ENCODE measurements at regions not wholly inside any gene's neighbourhood (a gene's known extent, or its start where the extent isn't known, plus 50 kb on each side); places are given as distances from the start of the nearest gene placed in this dataset.

DNA sequence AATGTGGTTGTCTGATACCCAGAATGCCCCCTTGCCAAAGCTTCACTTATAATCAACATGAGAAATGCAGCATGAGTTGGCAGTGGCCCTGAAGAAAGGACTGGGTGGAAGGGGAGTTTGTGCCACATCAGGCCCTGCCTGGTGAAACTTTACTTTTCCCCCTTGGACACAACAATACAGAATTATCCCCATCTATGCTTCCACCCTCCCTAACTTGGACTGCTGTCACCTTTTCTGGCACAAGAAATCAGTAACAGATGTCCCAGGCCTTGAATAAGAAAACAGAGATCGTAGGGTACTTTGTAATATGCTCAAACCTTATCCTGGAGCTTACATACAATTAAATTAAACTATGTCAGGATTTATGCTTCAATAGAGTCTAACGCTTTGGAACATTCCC, 128.9 kb upstream of the SATB2 start:
- no peak for ATAC-seq
- Histone ChIP-seq H3K9me3 (ENCODE audit: low read length) (no peaks in the 10 kb centered on the region), H3K9ac (ENCODE audit: insufficient read depth, low read depth, low read length) (no peak overlapping the region), H2AFZ (ENCODE audit: low read length) (no peak overlapping the region), H4K20me1 (ENCODE audit: insufficient read depth, low read length) (no peaks in the 10 kb centered on the region), H3K4me3 (replicated peaks in 1 of 3; ENCODE audit: insufficient read depth in 1 of 3, low read depth in 2 of 3, low read length in 3 of 3) (no peak overlapping the region), H3K27ac (ENCODE audit: extremely low read length, insufficient read depth, low read length) (no peak overlapping the region), H3K27me3 (ENCODE audit: control insufficient read depth in 1 of 2, insufficient read depth in 2 of 2, low read length in 2 of 2) (peaks cover 0 to 9% of the 10 kb centered on the region in 2 experiments; a peak in 1 of 5 replicates), H3K79me2 (ENCODE audit: insufficient read depth, low read length) (no peaks in the 10 kb centered on the region), H3K4me1 (ENCODE audit: insufficient read depth, low read length) (no peaks in the 10 kb centered on the region), H3K36me3 (replicated peaks in 1 of 2; ENCODE audit: control insufficient read depth in 1 of 2, insufficient read depth in 2 of 2, low read length in 2 of 2) (no peaks in the 10 kb centered on the region), H3K4me2 (ENCODE audit: low read depth, low read length) (no peak overlapping the region)
- ChIA-PET POLR2A (no interaction called here), CTCF (ENCODE audit: low intra/inter-chr PET ratio, low total read pairs) (no interaction called here)
- intact Hi-C loops (cut with micrococcal nuclease; ENCODE audit: unreplicated experiment) = no loop called here
- WGBS (ENCODE audit: low lambda C conversion rate) = 13% methylated on average over 2 of the region's 2 CpGs
- no peak for DNase-seq (ENCODE audit: low spot score)
- in situ Hi-C loops (cut with HindIII; ENCODE audit: extremely low pct_ligation_motif_present, low pct_unique_long_range_greater_than_20kb) = no loop called here
- no peak for FAIRE-seq
- no TSS peak for BruUV-seq (replicated peaks)
- no peak for TF ChIP-seq MAFG (CRISPR knock-in tag; IDR thresholded peaks at IDR 0.05)
- no peak for TF ChIP-seq ZIK1 (CRISPR knock-in tag; IDR thresholded peaks at IDR 0.05; ENCODE audit: borderline replicate concordance, low read depth)
- TF ChIP-seq ZNF326 (CRISPR knock-in tag; IDR thresholded peaks at IDR 0.05; ENCODE audit: borderline replicate concordance) = no peak
- TF ChIP-seq ZNF678 (CRISPR knock-in tag; IDR thresholded peaks at IDR 0.05) = no peak
- TF ChIP-seq NCOA1 (CRISPR knock-in tag; IDR thresholded peaks at IDR 0.05) = no peak
- no peak for TF ChIP-seq ZBTB21 (CRISPR knock-in tag; IDR thresholded peaks at IDR 0.05)
- TF ChIP-seq, protein P1, sequence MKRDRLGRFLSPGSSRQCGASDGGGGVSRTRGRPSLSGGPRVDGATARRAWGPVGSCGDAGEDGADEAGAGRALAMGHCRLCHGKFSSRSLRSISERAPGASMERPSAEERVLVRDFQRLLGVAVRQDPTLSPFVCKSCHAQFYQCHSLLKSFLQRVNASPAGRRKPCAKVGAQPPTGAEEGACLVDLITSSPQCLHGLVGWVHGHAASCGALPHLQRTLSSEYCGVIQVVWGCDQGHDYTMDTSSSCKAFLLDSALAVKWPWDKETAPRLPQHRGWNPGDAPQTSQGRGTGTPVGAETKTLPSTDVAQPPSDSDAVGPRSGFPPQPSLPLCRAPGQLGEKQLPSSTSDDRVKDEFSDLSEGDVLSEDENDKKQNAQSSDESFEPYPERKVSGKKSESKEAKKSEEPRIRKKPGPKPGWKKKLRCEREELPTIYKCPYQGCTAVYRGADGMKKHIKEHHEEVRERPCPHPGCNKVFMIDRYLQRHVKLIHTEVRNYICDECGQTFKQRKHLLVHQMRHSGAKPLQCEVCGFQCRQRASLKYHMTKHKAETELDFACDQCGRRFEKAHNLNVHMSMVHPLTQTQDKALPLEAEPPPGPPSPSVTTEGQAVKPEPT (CRISPR knock-in tag; IDR thresholded peaks at IDR 0.05; ENCODE audit: low read depth) = no peak
- TF ChIP-seq, protein P2, sequence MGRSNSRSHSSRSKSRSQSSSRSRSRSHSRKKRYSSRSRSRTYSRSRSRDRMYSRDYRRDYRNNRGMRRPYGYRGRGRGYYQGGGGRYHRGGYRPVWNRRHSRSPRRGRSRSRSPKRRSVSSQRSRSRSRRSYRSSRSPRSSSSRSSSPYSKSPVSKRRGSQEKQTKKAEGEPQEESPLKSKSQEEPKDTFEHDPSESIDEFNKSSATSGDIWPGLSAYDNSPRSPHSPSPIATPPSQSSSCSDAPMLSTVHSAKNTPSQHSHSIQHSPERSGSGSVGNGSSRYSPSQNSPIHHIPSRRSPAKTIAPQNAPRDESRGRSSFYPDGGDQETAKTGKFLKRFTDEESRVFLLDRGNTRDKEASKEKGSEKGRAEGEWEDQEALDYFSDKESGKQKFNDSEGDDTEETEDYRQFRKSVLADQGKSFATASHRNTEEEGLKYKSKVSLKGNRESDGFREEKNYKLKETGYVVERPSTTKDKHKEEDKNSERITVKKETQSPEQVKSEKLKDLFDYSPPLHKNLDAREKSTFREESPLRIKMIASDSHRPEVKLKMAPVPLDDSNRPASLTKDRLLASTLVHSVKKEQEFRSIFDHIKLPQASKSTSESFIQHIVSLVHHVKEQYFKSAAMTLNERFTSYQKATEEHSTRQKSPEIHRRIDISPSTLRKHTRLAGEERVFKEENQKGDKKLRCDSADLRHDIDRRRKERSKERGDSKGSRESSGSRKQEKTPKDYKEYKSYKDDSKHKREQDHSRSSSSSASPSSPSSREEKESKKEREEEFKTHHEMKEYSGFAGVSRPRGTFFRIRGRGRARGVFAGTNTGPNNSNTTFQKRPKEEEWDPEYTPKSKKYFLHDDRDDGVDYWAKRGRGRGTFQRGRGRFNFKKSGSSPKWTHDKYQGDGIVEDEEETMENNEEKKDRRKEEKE (IDR thresholded peaks at IDR 0.05) = no peak
- no peak for TF ChIP-seq FOSL1 (CRISPR knock-in tag; IDR thresholded peaks at IDR 0.05; ENCODE audit: borderline replicate concordance)
- TF ChIP-seq FOXO1 (CRISPR knock-in tag; IDR thresholded peaks at IDR 0.05) = no peak
- no peak for TF ChIP-seq RXRB (CRISPR knock-in tag; IDR thresholded peaks at IDR 0.05; ENCODE audit: borderline replicate concordance)
- TF ChIP-seq ZNF329 (CRISPR knock-in tag; IDR thresholded peaks at IDR 0.05; ENCODE audit: low read depth) = no peak
- TF ChIP-seq, protein P3, sequence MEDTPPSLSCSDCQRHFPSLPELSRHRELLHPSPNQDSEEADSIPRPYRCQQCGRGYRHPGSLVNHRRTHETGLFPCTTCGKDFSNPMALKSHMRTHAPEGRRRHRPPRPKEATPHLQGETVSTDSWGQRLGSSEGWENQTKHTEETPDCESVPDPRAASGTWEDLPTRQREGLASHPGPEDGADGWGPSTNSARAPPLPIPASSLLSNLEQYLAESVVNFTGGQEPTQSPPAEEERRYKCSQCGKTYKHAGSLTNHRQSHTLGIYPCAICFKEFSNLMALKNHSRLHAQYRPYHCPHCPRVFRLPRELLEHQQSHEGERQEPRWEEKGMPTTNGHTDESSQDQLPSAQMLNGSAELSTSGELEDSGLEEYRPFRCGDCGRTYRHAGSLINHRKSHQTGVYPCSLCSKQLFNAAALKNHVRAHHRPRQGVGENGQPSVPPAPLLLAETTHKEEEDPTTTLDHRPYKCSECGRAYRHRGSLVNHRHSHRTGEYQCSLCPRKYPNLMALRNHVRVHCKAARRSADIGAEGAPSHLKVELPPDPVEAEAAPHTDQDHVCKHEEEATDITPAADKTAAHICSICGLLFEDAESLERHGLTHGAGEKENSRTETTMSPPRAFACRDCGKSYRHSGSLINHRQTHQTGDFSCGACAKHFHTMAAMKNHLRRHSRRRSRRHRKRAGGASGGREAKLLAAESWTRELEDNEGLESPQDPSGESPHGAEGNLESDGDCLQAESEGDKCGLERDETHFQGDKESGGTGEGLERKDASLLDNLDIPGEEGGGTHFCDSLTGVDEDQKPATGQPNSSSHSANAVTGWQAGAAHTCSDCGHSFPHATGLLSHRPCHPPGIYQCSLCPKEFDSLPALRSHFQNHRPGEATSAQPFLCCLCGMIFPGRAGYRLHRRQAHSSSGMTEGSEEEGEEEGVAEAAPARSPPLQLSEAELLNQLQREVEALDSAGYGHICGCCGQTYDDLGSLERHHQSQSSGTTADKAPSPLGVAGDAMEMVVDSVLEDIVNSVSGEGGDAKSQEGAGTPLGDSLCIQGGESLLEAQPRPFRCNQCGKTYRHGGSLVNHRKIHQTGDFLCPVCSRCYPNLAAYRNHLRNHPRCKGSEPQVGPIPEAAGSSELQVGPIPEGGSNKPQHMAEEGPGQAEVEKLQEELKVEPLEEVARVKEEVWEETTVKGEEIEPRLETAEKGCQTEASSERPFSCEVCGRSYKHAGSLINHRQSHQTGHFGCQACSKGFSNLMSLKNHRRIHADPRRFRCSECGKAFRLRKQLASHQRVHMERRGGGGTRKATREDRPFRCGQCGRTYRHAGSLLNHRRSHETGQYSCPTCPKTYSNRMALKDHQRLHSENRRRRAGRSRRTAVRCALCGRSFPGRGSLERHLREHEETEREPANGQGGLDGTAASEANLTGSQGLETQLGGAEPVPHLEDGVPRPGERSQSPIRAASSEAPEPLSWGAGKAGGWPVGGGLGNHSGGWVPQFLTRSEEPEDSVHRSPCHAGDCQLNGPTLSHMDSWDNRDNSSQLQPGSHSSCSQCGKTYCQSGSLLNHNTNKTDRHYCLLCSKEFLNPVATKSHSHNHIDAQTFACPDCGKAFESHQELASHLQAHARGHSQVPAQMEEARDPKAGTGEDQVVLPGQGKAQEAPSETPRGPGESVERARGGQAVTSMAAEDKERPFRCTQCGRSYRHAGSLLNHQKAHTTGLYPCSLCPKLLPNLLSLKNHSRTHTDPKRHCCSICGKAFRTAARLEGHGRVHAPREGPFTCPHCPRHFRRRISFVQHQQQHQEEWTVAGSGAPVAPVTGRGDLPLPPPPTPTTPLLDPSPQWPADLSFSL (CRISPR knock-in tag; IDR thresholded peaks at IDR 0.05) = no peak
